GM12864 (cell line): ENCODE measurements at regions not wholly inside any gene's neighbourhood (a gene's known extent, or its start where the extent isn't known, plus 50 kb on each side); places are given as distances from the start of the nearest gene placed in this dataset.

Experiments
- DNase-seq: peaks from one replicate; pipeline ENCODE4 v3.0.0-alpha.2; 2011; ENCODE audit warnings: low read depth
- H3K4me3 ChIP-seq: 2 replicates; pipeline ENCODE4 v1.5.1; 2011; ENCODE audit warnings: mild to moderate bottlenecking, low read depth, low read length, control low read depth
- TF ChIP-seq, protein P1 (sequence below): IDR thresholded peaks from 2 replicates; pipeline ENCODE4 v1.5.1; 2011; ENCODE audit warnings: low read depth, mild to moderate bottlenecking, moderate library complexity, low read length, control low read depth, inconsistent platforms; ENCODE audit errors: missing control alignments

DNA sequence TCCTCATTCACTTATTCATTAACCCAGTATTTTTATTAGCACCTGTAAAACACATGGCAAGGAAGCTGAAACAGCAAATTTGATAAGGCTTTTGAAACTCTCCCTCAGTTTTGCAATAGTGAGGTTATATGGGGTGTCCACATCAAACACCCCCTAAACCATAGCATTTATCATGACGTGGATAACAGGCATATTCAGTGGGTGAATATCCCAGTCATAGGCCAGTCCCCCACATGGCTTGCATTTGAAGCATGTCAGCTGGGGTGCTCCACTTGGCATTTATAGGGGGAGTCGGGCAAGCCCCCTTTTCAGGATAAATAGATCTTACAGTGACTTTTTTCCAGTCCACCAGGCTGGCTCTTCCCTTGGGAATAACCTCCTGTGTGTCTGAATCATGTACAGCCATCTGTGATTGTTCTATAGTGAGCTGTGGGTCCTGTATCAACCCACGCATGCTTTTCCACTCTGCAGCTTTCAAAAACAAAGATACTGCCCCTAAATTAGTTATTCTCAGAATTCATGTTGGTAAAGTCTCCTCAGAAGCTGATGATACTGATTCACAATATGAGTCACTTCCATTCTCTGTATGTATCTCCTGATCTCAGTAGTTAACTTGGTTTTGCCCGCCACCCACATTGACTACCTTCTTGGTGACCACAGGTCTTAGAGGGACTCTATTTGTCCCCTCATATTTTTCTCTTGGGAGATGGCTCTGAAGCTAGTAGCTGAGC lies 84.4 kb upstream of the SPIN1 start:
- peak; percentile 24 for DNase-seq
- H3K4me3 ChIP-seq = no peak overlapping the region
- TF ChIP-seq, protein P1, sequence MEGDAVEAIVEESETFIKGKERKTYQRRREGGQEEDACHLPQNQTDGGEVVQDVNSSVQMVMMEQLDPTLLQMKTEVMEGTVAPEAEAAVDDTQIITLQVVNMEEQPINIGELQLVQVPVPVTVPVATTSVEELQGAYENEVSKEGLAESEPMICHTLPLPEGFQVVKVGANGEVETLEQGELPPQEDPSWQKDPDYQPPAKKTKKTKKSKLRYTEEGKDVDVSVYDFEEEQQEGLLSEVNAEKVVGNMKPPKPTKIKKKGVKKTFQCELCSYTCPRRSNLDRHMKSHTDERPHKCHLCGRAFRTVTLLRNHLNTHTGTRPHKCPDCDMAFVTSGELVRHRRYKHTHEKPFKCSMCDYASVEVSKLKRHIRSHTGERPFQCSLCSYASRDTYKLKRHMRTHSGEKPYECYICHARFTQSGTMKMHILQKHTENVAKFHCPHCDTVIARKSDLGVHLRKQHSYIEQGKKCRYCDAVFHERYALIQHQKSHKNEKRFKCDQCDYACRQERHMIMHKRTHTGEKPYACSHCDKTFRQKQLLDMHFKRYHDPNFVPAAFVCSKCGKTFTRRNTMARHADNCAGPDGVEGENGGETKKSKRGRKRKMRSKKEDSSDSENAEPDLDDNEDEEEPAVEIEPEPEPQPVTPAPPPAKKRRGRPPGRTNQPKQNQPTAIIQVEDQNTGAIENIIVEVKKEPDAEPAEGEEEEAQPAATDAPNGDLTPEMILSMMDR = no peak

DNA sequence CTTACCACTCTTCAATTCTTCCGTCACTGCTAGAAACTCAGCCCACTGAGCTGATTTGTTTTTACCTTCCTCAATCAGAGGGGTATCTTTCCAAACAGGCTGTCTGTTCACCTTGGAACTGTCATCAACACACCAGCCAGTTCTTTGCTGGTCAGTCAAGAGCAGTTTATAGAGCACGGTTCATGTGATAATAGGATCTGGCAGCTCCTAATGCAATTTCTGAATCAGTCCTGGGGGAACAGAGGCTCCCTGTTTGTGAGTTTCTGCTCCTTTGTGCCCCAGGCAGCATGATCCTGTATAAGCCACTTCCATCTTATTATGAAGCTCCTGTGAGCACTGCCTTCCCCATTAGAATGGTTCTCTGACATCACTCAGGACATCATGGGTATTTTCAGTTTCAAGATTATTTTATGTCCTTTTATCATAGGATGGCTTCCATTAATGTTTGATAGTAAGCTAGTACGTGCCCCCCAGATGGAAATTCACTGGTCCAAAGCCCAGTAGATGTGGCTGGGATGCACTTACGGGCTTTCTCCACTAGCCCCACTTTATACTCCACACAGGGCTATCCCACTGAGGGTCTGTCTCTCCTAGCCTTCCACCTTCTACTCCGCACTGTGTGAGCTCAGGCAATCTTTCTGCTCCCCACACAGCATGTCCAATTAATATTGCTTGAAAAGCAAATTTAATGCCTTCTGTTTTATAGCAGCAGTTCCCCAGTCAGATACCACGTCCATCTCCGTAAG lies 85.5 kb upstream of the SPIN1 start:
- TF ChIP-seq, protein P1 = no peak
- DNase-seq = no peak
- H3K4me3 ChIP-seq = no peak overlapping the region

DNA sequence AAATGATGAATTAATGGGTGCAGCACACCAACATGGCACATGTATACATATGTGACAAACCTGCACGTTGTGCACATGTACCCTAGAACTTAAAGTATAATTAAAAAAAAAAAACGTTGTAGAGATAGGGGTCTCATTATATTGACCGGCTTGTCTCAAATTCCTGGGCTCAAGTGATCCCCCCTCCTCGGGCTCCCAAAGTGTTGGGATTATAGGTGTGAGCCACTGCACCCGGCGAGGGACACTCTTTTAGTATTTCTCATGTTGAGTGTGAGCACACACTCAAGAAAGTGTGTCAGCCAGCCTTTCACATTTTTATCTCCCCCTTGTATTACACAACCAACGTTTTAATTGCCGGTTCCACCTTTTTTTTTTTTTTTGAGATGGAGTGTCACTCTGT lies 87.7 kb upstream of the SPIN1 start:
- DNase-seq = no peak

DNA sequence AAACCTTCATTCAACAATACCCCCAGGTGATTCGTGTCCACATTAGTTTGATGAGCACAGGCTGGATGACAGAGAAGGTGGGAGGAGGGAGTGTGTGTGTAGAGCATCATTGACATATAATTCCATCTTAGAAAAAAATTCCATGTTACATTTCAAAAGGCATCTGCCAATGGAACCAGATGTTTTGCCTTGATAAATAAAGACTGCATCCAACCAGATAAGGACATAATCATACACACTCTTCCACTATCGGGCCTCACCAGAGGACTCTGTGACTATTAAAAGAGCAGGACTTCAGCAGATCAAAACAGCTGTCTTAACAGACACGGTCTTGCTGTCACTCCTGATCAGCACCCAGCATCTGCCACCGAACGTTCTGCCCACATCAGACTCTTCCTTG lies 96.4 kb upstream of the SPIN1 start:
- DNase-seq = no peak
- H3K4me3 ChIP-seq = no peak overlapping the region
- TF ChIP-seq, protein P1 = no peak

More for the DNA sequence above, 87.7 kb upstream of the SPIN1 start:
- TF ChIP-seq, protein P1 = no peak
- H3K4me3 ChIP-seq = no peak overlapping the region

DNA sequence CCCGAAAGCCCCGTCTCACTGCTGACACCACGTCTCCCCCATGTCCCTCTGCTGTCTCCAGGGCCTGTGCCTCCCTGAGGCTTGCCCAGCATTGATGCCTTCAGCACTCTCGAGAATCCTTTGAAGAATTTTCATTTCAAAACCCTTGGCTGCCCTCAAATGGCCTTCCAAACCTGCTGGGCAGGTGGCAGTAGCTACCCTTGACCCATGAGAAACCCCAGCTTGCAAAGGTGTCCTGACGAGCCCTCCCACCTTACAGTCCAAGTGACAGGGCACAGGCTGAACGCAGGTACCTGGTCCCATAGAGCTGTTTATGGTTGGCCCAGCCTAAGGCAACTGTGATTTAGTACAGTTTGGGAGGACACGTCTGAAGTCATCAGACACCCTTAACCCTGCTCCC lies 97.2 kb upstream of the SPIN1 start:
- no peak for DNase-seq
- TF ChIP-seq, protein P1 = no peak
- H3K4me3 ChIP-seq = no peak overlapping the region

DNA sequence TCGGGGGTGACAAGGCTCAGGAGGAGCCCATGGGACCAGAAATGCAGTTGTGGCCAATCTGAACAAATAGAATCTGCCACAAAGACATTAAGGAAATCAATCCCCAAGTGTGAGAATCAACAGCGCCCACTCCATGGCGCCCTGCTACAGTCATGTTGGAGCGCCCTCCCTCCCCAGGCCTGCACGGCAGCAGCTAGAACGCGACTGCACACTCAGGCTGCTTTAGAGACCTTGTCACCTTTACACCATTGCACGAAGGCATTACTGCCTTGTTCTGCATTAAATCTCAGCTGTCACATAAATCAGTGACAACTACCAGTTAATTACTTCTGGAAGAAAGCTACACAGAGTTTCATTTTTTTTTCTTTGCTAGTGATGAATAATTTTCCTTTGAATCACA lies 98.7 kb upstream of the SPIN1 start:
- H3K4me3 ChIP-seq = no peak overlapping the region
- TF ChIP-seq, protein P1 = no peak
- DNase-seq = no peak
